Transverse colon (tissue), 4 donors: ENCODE measurements at regions not wholly inside any gene's neighbourhood (a gene's known extent, or its start where the extent isn't known, plus 50 kb on each side); places are given as distances from the start of the nearest gene placed in this dataset.

ENCODE experiments used
- DNase-seq: peaks from one replicate; pipeline ENCODE4 v3.0.0-alpha.2; 2019
- H3K27ac ChIP-seq, 4 donors: fragments of 200-600 bp; sonication (generic); 2 replicates each; pipeline ENCODE4 v1.5.1; 2016 to 2018; ENCODE audit warnings: inconsistent platforms in 4 of 4
- H3K27me3 ChIP-seq: fragments of 200-600 bp; sonication (generic); 2 replicates; pipeline ENCODE4 v1.5.1; 2017; ENCODE audit warnings: inconsistent platforms
- H3K36me3 ChIP-seq, 4 donors: fragments of 200-600 bp; sonication (generic); 2 replicates each; pipeline ENCODE4 v1.5.1; 2017 to 2019; ENCODE audit warnings: inconsistent platforms in 4 of 4
- H3K4me1 ChIP-seq, 4 donors: fragments of 200-600 bp; sonication (generic); 2 replicates each; pipeline ENCODE4 v1.5.1; 2017 to 2020; ENCODE audit warnings: inconsistent platforms in 4 of 4
- H3K4me3 ChIP-seq, 4 donors: fragments of 200-600 bp; sonication (generic); 1 replicate in 1 of 4; 2 replicates in 3 of 4; pipeline versions ENCODE4 v1.5.1 to v1.6.1; 2017 to 2019; ENCODE audit warnings: inconsistent platforms in 4 of 4
- H3K9me3 ChIP-seq, 2 donors: fragments of 200-600 bp; sonication (generic); 2 replicates each; pipeline ENCODE4 v1.5.1; 2017 to 2019; ENCODE audit warnings: inconsistent platforms in 2 of 2
- CTCF ChIP-seq, 5 experiments: fragments of 200-600 bp in 3 of 5; fragments of 450-650 bp in 2 of 5; sonication (generic) in 3 of 5; IDR thresholded peaks; 1 replicate in 2 of 5; 2 replicates in 3 of 5; pipeline ENCODE4 v1.5.1; 2016 to 2017; ENCODE audit warnings: antibody characterized with exemption in 5 of 5, inconsistent platforms in 3 of 5, mild to moderate bottlenecking in 2 of 5, moderate library complexity in 1 of 5
- EP300 ChIP-seq: sonication (generic); formaldehyde crosslinking; IDR thresholded peaks from one replicate; pipeline ENCODE4 v1.6.1; 2017; ENCODE audit warnings: antibody characterized with exemption, low read depth
- POLR2A ChIP-seq: fragments of 450-650 bp; IDR thresholded peaks from one replicate; pipeline ENCODE4 v1.6.1; 2016; ENCODE audit warnings: antibody characterized with exemption, mild to moderate bottlenecking, moderate library complexity
- POLR2AphosphoS5 ChIP-seq, 3 donors: sonication (generic); formaldehyde crosslinking; IDR thresholded peaks; one replicate each; pipeline ENCODE4 v1.6.1; 2016; ENCODE audit warnings: antibody characterized with exemption in 3 of 3
- WGBS, 2 donors: methylation state at CpG; one replicate each; pipeline ENCODE4 v1.1.5; 2018; ENCODE audit warnings: low coverage in 1 of 2; 5-methylcytosine and 5-hydroxymethylcytosine counted together
- in situ Hi-C, 4 donors: fragments of 200-750 bp; cut with MboI; loops; one replicate each; pipeline versions ENCODE4 v1.15.0 to v1.15.1; 2017; ENCODE audit warnings: low sequenced_read_pairs in 3 of 4, low pct_ligation_motif_present in 1 of 4, low pct_unique_long_range_greater_than_20kb in 1 of 4
- intact Hi-C: fragments of 100-400 bp; cut with DNase I; formaldehyde crosslinking; loops from one replicate; pipeline ENCODE4 v1.15.1; 2023; ENCODE audit warnings: low total_unique reads

- intact Hi-C loops (no loop called here), in situ Hi-C loops (no loop called here)
- no peaks in the 10 kb centered on the region for H3K4me1 ChIP-seq
- TF ChIP-seq POLR2AphosphoS5 (IDR thresholded peaks at IDR 0.05) (no peak), EP300 (no peak), POLR2A (no peak), CTCF (IDR thresholded peaks at IDR 0.05) (no peak)
- H3K27ac ChIP-seq, result no peak overlapping the region
- WGBS, 2 donors, result 75 to 90% methylated on average over 2 of the region's 2 CpGs
- H3K36me3 ChIP-seq, result no peaks in the 10 kb centered on the region
- no peak for DNase-seq
- H3K27me3 ChIP-seq, result no peaks in the 10 kb centered on the region
- peaks cover 0 to 2% of the 10 kb centered on the region in 2 donors for H3K9me3 ChIP-seq
- no peak overlapping the region for H3K4me3 ChIP-seq
These were observed 495.6 kb downstream of the SIPA1L2 start for GRCh38 chr1:232134365-232134764.

- intact Hi-C loops, result no loop called here
These were observed 497.4 kb downstream of the SIPA1L2 start for GRCh38 chr1:232132572-232132971.

GRCh38 chr1:232131715-232132391 is 498.1 kb downstream of the SIPA1L2 start:
- Histone ChIP-seq H3K4me3 (no peak overlapping the region), H3K27me3 (no peaks in the 10 kb centered on the region), H3K4me1 (no peaks in the 10 kb centered on the region), H3K9me3 (peaks cover 0 to 2% of the 10 kb centered on the region in 2 donors), H3K36me3 (no peaks in the 10 kb centered on the region), H3K27ac (no peak overlapping the region)
- no peak for DNase-seq
- intact Hi-C loops (no loop called here), in situ Hi-C loops (no loop called here)
- TF ChIP-seq POLR2A (no peak), CTCF (IDR thresholded peaks at IDR 0.05) (no peak), POLR2AphosphoS5 (IDR thresholded peaks at IDR 0.05) (no peak)
- WGBS, 2 donors, result 64 to 100% methylated on average over 1 of the region's 1 CpG

More at GRCh38 chr1:232132572-232132971, 497.4 kb downstream of the SIPA1L2 start:
- no peak for DNase-seq
- Histone ChIP-seq H3K27me3 (no peaks in the 10 kb centered on the region), H3K9me3 (peaks cover 0 to 2% of the 10 kb centered on the region in 2 donors), H3K4me3 (no peak overlapping the region), H3K4me1 (no peaks in the 10 kb centered on the region), H3K36me3 (no peaks in the 10 kb centered on the region), H3K27ac (no peak overlapping the region)
- in situ Hi-C loops, result no loop called here
- WGBS, 2 donors, result 83 to 88% methylated on average over 1 of the region's 1 CpG
- TF ChIP-seq CTCF (IDR thresholded peaks at IDR 0.05), result no peak
- TF ChIP-seq EP300, result no peak
- TF ChIP-seq POLR2AphosphoS5 (IDR thresholded peaks at IDR 0.05), result no peak
- TF ChIP-seq POLR2A, result no peak

GRCh38 chr1:232130815-232131480 is 499.0 kb downstream of the SIPA1L2 start:
- intact Hi-C loops (no loop called here), in situ Hi-C loops (no loop called here)
- H3K9me3 ChIP-seq, result peaks cover 0 to 2% of the 10 kb centered on the region in 2 donors
- TF ChIP-seq CTCF (IDR thresholded peaks at IDR 0.05) (no peak), EP300 (no peak), POLR2AphosphoS5 (IDR thresholded peaks at IDR 0.05) (no peak), POLR2A (no peak)
- H3K4me3 ChIP-seq, result no peak overlapping the region
- H3K27me3 ChIP-seq, result no peaks in the 10 kb centered on the region
- no peak overlapping the region for H3K27ac ChIP-seq
- H3K4me1 ChIP-seq, result no peaks in the 10 kb centered on the region
- WGBS, 2 donors, result 62 to 86% methylated on average over 1 to 4 of the region's 4 CpGs
- H3K36me3 ChIP-seq, result no peaks in the 10 kb centered on the region
- DNase-seq, result no peak
